ENCODE measurements at regions not wholly inside any gene's neighbourhood (a gene's known extent, or its start where the extent isn't known, plus 50 kb on each side); places are given as distances from the start of the nearest gene placed in this dataset.

GRCh38 chr6:137779982-137780381, 87.1 kb upstream of the TNFAIP3 start:
- TF ChIP-seq POLR2A (IDR thresholded peaks at IDR 0.05): no peak
- no peak for TF ChIP-seq CTCF (IDR thresholded peaks at IDR 0.05)
- no peak for TF ChIP-seq POLR2AphosphoS5 (IDR thresholded peaks at IDR 0.05; ENCODE audit: insufficient read depth in 1 of 2, low read depth in 1 of 2)

Data from vagina (tissue), 2 donors.